ENCODE measurements at regions not wholly inside any gene's neighbourhood (a gene's known extent, or its start where the extent isn't known, plus 50 kb on each side); places are given as distances from the start of the nearest gene placed in this dataset.

DNA sequence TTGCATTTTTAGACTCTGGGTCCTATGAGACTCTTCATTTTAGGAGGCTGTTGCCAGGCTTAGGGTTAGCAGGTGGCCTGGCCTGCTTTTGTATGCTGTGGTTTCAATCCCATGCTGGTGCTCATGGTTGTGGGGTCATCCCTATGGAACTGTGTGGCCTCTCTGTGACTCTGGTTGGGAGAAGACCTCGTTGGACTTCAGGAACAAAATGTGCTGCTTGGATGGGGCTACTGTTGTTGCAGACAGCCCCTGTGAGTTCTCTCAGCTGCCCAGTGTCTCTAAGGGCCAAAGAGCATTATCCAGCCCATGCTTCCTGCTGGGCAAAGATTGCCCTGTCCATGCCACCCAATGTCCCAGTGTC lies 169.5 kb upstream of the S1PR3 start:
- Histone ChIP-seq H3K79me2 (ENCODE audit: insufficient read depth, low read length) (no peaks in the 10 kb centered on the region), H3K4ac (ENCODE audit: low read depth, low read length) (no peak overlapping the region), H3K18ac (ENCODE audit: insufficient read length, low read depth, low read length) (no peak overlapping the region), H3K4me1 (ENCODE audit: insufficient read depth, low read length) (peaks cover 2% of the 10 kb centered on the region; the same call in 1 of the 2 replicates), H2BK20ac (ENCODE audit: low read depth, low read length, poor library complexity, severe bottlenecking) (no peak overlapping the region), H2AK5ac (ENCODE audit: insufficient read length, low read length) (no peak overlapping the region), H3K9me3 (ENCODE audit: control insufficient read depth, low read depth, low read length) (no peaks in the 10 kb centered on the region), H3K79me1 (ENCODE audit: insufficient read depth, low read depth, low read length, poor library complexity, severe bottlenecking) (no peaks in the 10 kb centered on the region), H2BK5ac (ENCODE audit: insufficient read length, low read length) (no peak overlapping the region), H4K5ac (ENCODE audit: insufficient read length, low read depth, low read length) (no peak overlapping the region), H2AFZ (ENCODE audit: low read length) (no peak overlapping the region), H2BK12ac (ENCODE audit: insufficient read length, low read depth, low read length) (no peak overlapping the region), H2BK120ac (ENCODE audit: low read depth, low read length, poor library complexity, severe bottlenecking) (no peak overlapping the region), H3K23ac (ENCODE audit: insufficient read length, low read depth, low read length) (no peak overlapping the region), H4K8ac (replicated peaks; ENCODE audit: insufficient read length, low read depth, low read length) (no peak overlapping the region), H4K20me1 (ENCODE audit: control insufficient read depth, insufficient read depth, insufficient read length) (no peaks in the 10 kb centered on the region), H3K14ac (ENCODE audit: insufficient read depth, low read length) (no peak overlapping the region), H3K4me2 (ENCODE audit: insufficient read depth, insufficient read length, low read length) (no peak overlapping the region), H3K27ac (ENCODE audit: insufficient read length, low read depth, low read length) (no peak overlapping the region), H4K91ac (ENCODE audit: insufficient read length, low read depth, low read length) (no peak overlapping the region), H3K27me3 (ENCODE audit: insufficient read depth, low read length) (no peaks in the 10 kb centered on the region), H3K56ac (ENCODE audit: insufficient read length, low read depth, low read length) (no peak overlapping the region), H3K9ac (ENCODE audit: extremely low read depth, insufficient read length, low read length) (no peak overlapping the region), H3K23me2 (ENCODE audit: insufficient read length, low read depth, low read length, poor library complexity, severe bottlenecking) (no peaks in the 10 kb centered on the region), H2BK15ac (ENCODE audit: low read depth, low read length) (no peak overlapping the region), H3T11ph (ENCODE audit: low read length) (no peak overlapping the region)
- H3K36me3 Mint-ChIP-seq (ENCODE audit: insufficient read depth in 1 of 3, low read depth in 3 of 3): peaks cover 0 to 1% (median 0%) of the 10 kb centered on the region in 3 experiments; a peak in 3 of 7 replicates
- no CpG with 5 or more reads among the region's 1 CpG for WGBS (ENCODE audit: extremely low coverage, insufficient read length, low lambda C conversion rate)
- H3K27ac Mint-ChIP-seq: no peak overlapping the region
- DNase-seq: no peak
- H3K4me1 Mint-ChIP-seq: peaks cover 25 to 26% of the 10 kb centered on the region in 2 experiments
- H3K4me3 Mint-ChIP-seq: no peak overlapping the region
- TF ChIP-seq, protein P1, sequence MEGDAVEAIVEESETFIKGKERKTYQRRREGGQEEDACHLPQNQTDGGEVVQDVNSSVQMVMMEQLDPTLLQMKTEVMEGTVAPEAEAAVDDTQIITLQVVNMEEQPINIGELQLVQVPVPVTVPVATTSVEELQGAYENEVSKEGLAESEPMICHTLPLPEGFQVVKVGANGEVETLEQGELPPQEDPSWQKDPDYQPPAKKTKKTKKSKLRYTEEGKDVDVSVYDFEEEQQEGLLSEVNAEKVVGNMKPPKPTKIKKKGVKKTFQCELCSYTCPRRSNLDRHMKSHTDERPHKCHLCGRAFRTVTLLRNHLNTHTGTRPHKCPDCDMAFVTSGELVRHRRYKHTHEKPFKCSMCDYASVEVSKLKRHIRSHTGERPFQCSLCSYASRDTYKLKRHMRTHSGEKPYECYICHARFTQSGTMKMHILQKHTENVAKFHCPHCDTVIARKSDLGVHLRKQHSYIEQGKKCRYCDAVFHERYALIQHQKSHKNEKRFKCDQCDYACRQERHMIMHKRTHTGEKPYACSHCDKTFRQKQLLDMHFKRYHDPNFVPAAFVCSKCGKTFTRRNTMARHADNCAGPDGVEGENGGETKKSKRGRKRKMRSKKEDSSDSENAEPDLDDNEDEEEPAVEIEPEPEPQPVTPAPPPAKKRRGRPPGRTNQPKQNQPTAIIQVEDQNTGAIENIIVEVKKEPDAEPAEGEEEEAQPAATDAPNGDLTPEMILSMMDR (conservative IDR thresholded peaks at IDR 0.05): no peak
- peaks cover 5% of the 10 kb centered on the region; the same call in 1 of the 2 replicates for H3K27me3 Mint-ChIP-seq (ENCODE audit: low read depth)
- peaks cover 6 to 11% of the 10 kb centered on the region in 2 experiments; a peak in 2 of 5 replicates for H3K9me3 Mint-ChIP-seq

Data from H9 (cell line).